Omental fat pad (tissue), 3 donors: ENCODE measurements at regions not wholly inside any gene's neighbourhood (a gene's known extent, or its start where the extent isn't known, plus 50 kb on each side); places are given as distances from the start of the nearest gene placed in this dataset.

ENCODE experiments used
- ATAC-seq: fragments of 150-250 bp; one replicate; pipeline ENCODE4 v1.9.1; 2016; ENCODE audit warnings: mild to moderate bottlenecking, moderate library complexity; ENCODE audit not compliant: low FRiP score
- DNase-seq: peaks from one replicate; pipeline ENCODE4 v3.0.0-alpha.2; 2019; ENCODE audit warnings: low spot score
- CTCF ChIP-seq, 3 donors: fragments of 450-650 bp; IDR thresholded peaks; one replicate each; pipeline ENCODE4 v1.5.1; 2016 to 2017; ENCODE audit warnings: antibody characterized with exemption in 3 of 3, mild to moderate bottlenecking in 3 of 3, moderate library complexity in 2 of 3

- DNase-seq, result no peak
- no peak for ATAC-seq
- TF ChIP-seq CTCF (IDR thresholded peaks at IDR 0.05), result no peak
These were observed 289.0 kb upstream of the DAB1 start for GRCh38 chr1:57712846-57713245.

GRCh38 chr1:57711326-57711725 lies 287.5 kb upstream of the DAB1 start:
- TF ChIP-seq CTCF (IDR thresholded peaks at IDR 0.05), result no peak
- DNase-seq, result no peak
- no peak for ATAC-seq

GRCh38 chr1:57707631-57708030 lies 283.8 kb upstream of the DAB1 start:
- no peak for TF ChIP-seq CTCF (IDR thresholded peaks at IDR 0.05)
- ATAC-seq, result no peak
- DNase-seq, result no peak

- ATAC-seq (no peak), DNase-seq (no peak)
- no peak for TF ChIP-seq CTCF (IDR thresholded peaks at IDR 0.05)
These were observed 281.0 kb upstream of the DAB1 start for GRCh38 chr1:57704811-57705210.

GRCh38 chr1:57704231-57704630 lies 280.4 kb upstream of the DAB1 start:
- DNase-seq (no peak), ATAC-seq (no peak)
- no peak for TF ChIP-seq CTCF (IDR thresholded peaks at IDR 0.05)

- TF ChIP-seq CTCF (IDR thresholded peaks at IDR 0.05), result no peak
- DNase-seq, result no peak
- no peak for ATAC-seq
These were observed 273.0 kb upstream of the DAB1 start for GRCh38 chr1:57696904-57697303.

GRCh38 chr1:57696043-57696442 lies 272.2 kb upstream of the DAB1 start:
- ATAC-seq (no peak), DNase-seq (no peak)

More at GRCh38 chr1:57696043-57696442, 272.2 kb upstream of the DAB1 start:
- TF ChIP-seq CTCF (IDR thresholded peaks at IDR 0.05), result no peak
